A549 (cell line): ENCODE measurements at regions not wholly inside any gene's neighbourhood (a gene's known extent, or its start where the extent isn't known, plus 50 kb on each side); places are given as distances from the start of the nearest gene placed in this dataset.

Experiments
- ATAC-seq, 2 experiments: fragments of 200-7000 bp in 1 of 2; fragments of >200 bp in 1 of 2; cut with Nextera tagmentation in 1 of 2; cut with Tn5 transposase in 1 of 2; 3 replicates each; pipeline versions ENCODE4 v1.8.0 to v1.9.1; 2018 to 2020; ENCODE audit warnings: mild to moderate bottlenecking in 1 of 2, moderate library complexity in 1 of 2
- CTCF ChIA-PET: fragments of 300-600 bp; sonication (Branson Sonifier 250); formaldehyde crosslinking; extraction: SDS; loops from one replicate; lab custom pipeline; 2021; ENCODE audit warnings: antibody characterized with exemption, inconsistent platforms; lab: Yijun Ruan, JAX
- POLR2A ChIA-PET: fragments of 350-600 bp; formaldehyde crosslinking; extraction: SDS; loops from one replicate; lab custom pipeline; 2021; ENCODE audit warnings: antibody characterized with exemption, inconsistent platforms; lab: Yijun Ruan, JAX
- DNase-seq, 2 experiments: peaks; one replicate each; pipeline versions ENCODE4 v3.0.0 to v3.0.0-alpha.2; 2011 to 2016; ENCODE audit warnings: low read depth in 1 of 2, low spot score in 1 of 2
- FAIRE-seq: peaks from 2 replicates; lab custom pipeline; 2011; peaks lifted over from hg19 to GRCh38; lab: Jason Lieb, UNC
- H3K27ac ChIP-seq, 2 experiments: fragments of >200 bp; sonication (Bioruptor Twin); formaldehyde crosslinking; 3 replicates each; pipeline ENCODE4 v1.5.1; 2016 to 2017
- H3K4me1 ChIP-seq: fragments of >200 bp; sonication (Bioruptor Twin); formaldehyde crosslinking; 3 replicates; pipeline ENCODE4 v1.6.1; 2016
- H3K4me2 ChIP-seq: fragments of >200 bp; sonication (Bioruptor Twin); formaldehyde crosslinking; 3 replicates; pipeline ENCODE4 v1.6.1; 2016
- H3K4me3 ChIP-seq: fragments of >200 bp; sonication (Bioruptor Twin); formaldehyde crosslinking; 3 replicates; pipeline ENCODE4 v1.5.1; 2016
- H3K9me3 ChIP-seq: fragments of >200 bp; sonication (Bioruptor Twin); formaldehyde crosslinking; 3 replicates; pipeline ENCODE4 v1.6.1; 2016
- ATOH8 ChIP-seq: fragments of 250-450 bp; sonication (Bioruptor Pico); IDR thresholded peaks from 2 replicates; pipeline ENCODE4 v1.5.0; 2020; ENCODE audit warnings: low read depth, mild to moderate bottlenecking, moderate library complexity
- BHLHE40 ChIP-seq: IDR thresholded peaks from 2 replicates; pipeline ENCODE4 v1.6.1; 2012; ENCODE audit warnings: low read depth, low read length, inconsistent platforms
- CBX2 ChIP-seq: fragments of 200-600 bp; sonication (generic); IDR thresholded peaks from 2 replicates; pipeline ENCODE4 v1.6.1; 2016; ENCODE audit warnings: low read depth, mild to moderate bottlenecking, borderline replicate concordance
- CHD4 ChIP-seq: fragments of 200-600 bp; sonication (generic); IDR thresholded peaks from 2 replicates; pipeline ENCODE4 v1.6.1; 2016; ENCODE audit warnings: antibody characterized with exemption, mild to moderate bottlenecking, borderline replicate concordance
- E2F6 ChIP-seq: IDR thresholded peaks from 2 replicates; pipeline ENCODE4 v1.6.1; 2012; ENCODE audit warnings: low read depth, borderline replicate concordance
- EP300 ChIP-seq, 2 experiments: fragments of >200 bp; sonication (Bioruptor Twin); formaldehyde crosslinking; IDR thresholded peaks; 2 replicates in 1 of 2; 3 replicates in 1 of 2; pipeline ENCODE4 v1.6.1; 2016 to 2017
- ESRRA ChIP-seq: fragments of 150-350 bp; IDR thresholded peaks from 2 replicates; pipeline ENCODE4 v1.6.1; 2014; ENCODE audit warnings: mild to moderate bottlenecking, low read length, borderline replicate concordance
- FOSB ChIP-seq: fragments of 250-450 bp; sonication (Bioruptor Pico); IDR thresholded peaks from 2 replicates; pipeline ENCODE4 v1.5.0; 2020; ENCODE audit warnings: mild to moderate bottlenecking, moderate library complexity
- FOSL2 ChIP-seq, 2 experiments: fragments of 450-650 bp in 1 of 2; fragments of >200 bp in 1 of 2; sonication (Bioruptor Twin) in 1 of 2; formaldehyde crosslinking; IDR thresholded peaks; 2 replicates each; pipeline versions ENCODE4 v1.5.0 to v1.6.1; 2016 to 2020; ENCODE audit warnings: mild to moderate bottlenecking in 1 of 2, moderate library complexity in 1 of 2
- HDAC2 ChIP-seq: fragments of 200-600 bp; sonication (generic); IDR thresholded peaks from 2 replicates; pipeline ENCODE4 v1.6.1; 2016
- HEYL ChIP-seq: fragments of 250-450 bp; sonication (Bioruptor Pico); IDR thresholded peaks from 2 replicates; pipeline ENCODE4 v1.8.0; 2021; ENCODE audit warnings: mild to moderate bottlenecking, moderate library complexity
- HOXB5 ChIP-seq: fragments of 250-450 bp; sonication (Bioruptor Pico); IDR thresholded peaks from 2 replicates; pipeline ENCODE4 v1.5.0; 2020; ENCODE audit warnings: mild to moderate bottlenecking, moderate library complexity
- KDM1A ChIP-seq: fragments of 200-600 bp; sonication (generic); IDR thresholded peaks from 2 replicates; pipeline ENCODE4 v1.6.1; 2016; ENCODE audit warnings: low read depth, mild to moderate bottlenecking
- KDM5A ChIP-seq: fragments of 200-600 bp; sonication (generic); IDR thresholded peaks from 2 replicates; pipeline ENCODE4 v1.6.1; 2016; ENCODE audit warnings: antibody characterized with exemption, mild to moderate bottlenecking
- MAZ ChIP-seq: fragments of 150-350 bp; IDR thresholded peaks from 2 replicates; pipeline ENCODE4 v1.6.1; 2014; ENCODE audit warnings: antibody characterized with exemption, low read depth, low read length, borderline replicate concordance
- NFE2L2 ChIP-seq: fragments of 150-350 bp; conservative IDR thresholded peaks from 2 replicates; pipeline ENCODE4 v1.6.1; 2014; ENCODE audit warnings: low read length
- NPAS2 ChIP-seq: fragments of 250-450 bp; sonication (Bioruptor Pico); IDR thresholded peaks from 2 replicates; pipeline ENCODE4 v1.8.0; 2022; ENCODE audit warnings: mild to moderate bottlenecking, moderate library complexity, borderline replicate concordance
- NR3C1 ChIP-seq: fragments of >200 bp; sonication (Bioruptor Twin); formaldehyde crosslinking; IDR thresholded peaks from 3 replicates; pipeline ENCODE4 v1.6.1; 2017
- RAD21 ChIP-seq, 2 experiments: fragments of >200 bp in 1 of 2; sonication (Bioruptor Twin) in 1 of 2; formaldehyde crosslinking in 1 of 2; IDR thresholded peaks in 1 of 2; conservative IDR thresholded peaks in 1 of 2; 2 replicates in 1 of 2; 3 replicates in 1 of 2; pipeline ENCODE4 v1.6.1; 2012 to 2018; ENCODE audit warnings: inconsistent platforms in 1 of 2
- RFX5 ChIP-seq: fragments of 450-650 bp; IDR thresholded peaks from 2 replicates; pipeline ENCODE4 v1.7.1; 2014; ENCODE audit warnings: antibody characterized with exemption, mild to moderate bottlenecking, moderate library complexity
- RNF2 ChIP-seq: fragments of 200-600 bp; sonication (generic); IDR thresholded peaks from 2 replicates; pipeline ENCODE4 v1.6.1; 2016; ENCODE audit warnings: low read depth, mild to moderate bottlenecking, antibody characterized with exemption, moderate library complexity, borderline replicate concordance
- SMC3 ChIP-seq: fragments of >200 bp; sonication (Bioruptor Twin); formaldehyde crosslinking; IDR thresholded peaks from 3 replicates; pipeline ENCODE4 v1.6.1; 2018; ENCODE audit warnings: inconsistent platforms
- SREBF2 ChIP-seq: fragments of 450-650 bp; IDR thresholded peaks from 2 replicates; pipeline ENCODE4 v1.6.1; 2014; ENCODE audit warnings: mild to moderate bottlenecking, moderate library complexity
- USF2 ChIP-seq: fragments of 450-650 bp; IDR thresholded peaks from 2 replicates; pipeline ENCODE4 v1.6.1; 2014; ENCODE audit warnings: antibody characterized with exemption
- ZC3H11A ChIP-seq: fragments of 450-650 bp; IDR thresholded peaks from 2 replicates; pipeline ENCODE4 v1.6.1; 2014; ENCODE audit warnings: antibody characterized with exemption, mild to moderate bottlenecking
- ZNF302 ChIP-seq: fragments of 250-450 bp; sonication (Bioruptor Pico); IDR thresholded peaks from 2 replicates; pipeline ENCODE4 v1.9.0; 2021; ENCODE audit warnings: inconsistent platforms, mild to moderate bottlenecking, moderate library complexity
- WGBS: methylation state at CpG from one replicate; pipeline ENCODE4 v1.1.6; 2017; ENCODE audit errors: missing lambda C conversion rate; 5-methylcytosine and 5-hydroxymethylcytosine counted together

GRCh38 chr18:8499810-8500675, 109.2 kb upstream of the RAB12 start:
- ChIA-PET CTCF (interaction anchor here (1.4 kb wide), 2 partner anchors 20 to 489 kb away, joined by 3 to 4 read pairs; no protein-coding TSS in a partner anchor), POLR2A (no interaction called here)
- Histone ChIP-seq H3K9me3 (no peaks in the 10 kb centered on the region; the same call in 2 of the 3 replicates), H3K4me1 (no peaks in the 10 kb centered on the region), H3K4me3 (no peak overlapping the region), H3K4me2 (no peak overlapping the region), H3K27ac (no peak overlapping the region)
- 66% methylated on average over 6 of the region's 8 CpGs for WGBS
- FAIRE-seq (no peak), ATAC-seq (no peak), DNase-seq (no peak)
- TF ChIP-seq HOXB5 (CRISPR knock-in tag), result no peak
- no peak for TF ChIP-seq BHLHE40

GRCh38 chr18:8501044-8501443, 108.2 kb upstream of the RAB12 start:
- H3K4me3 ChIP-seq, result no peak overlapping the region
- FAIRE-seq (no peak), ATAC-seq (no peak)
- H3K9me3 ChIP-seq, result no peaks in the 10 kb centered on the region; the same call in 2 of the 3 replicates
- CTCF ChIA-PET, result no interaction called here
- WGBS, result 54% methylated on average over 11 of the region's 12 CpGs
- no peak overlapping the region for H3K4me2 ChIP-seq
- no peaks in the 10 kb centered on the region for H3K4me1 ChIP-seq
- no peak for TF ChIP-seq ZNF302
- TF ChIP-seq NR3C1, result no peak
- TF ChIP-seq EP300 (IDR thresholded peaks at IDR 0.05), result no peak
- no peak for TF ChIP-seq NPAS2 (CRISPR knock-in tag)
- TF ChIP-seq ESRRA, result no peak
- TF ChIP-seq SREBF2, result no peak
- TF ChIP-seq HEYL (CRISPR knock-in tag), result no peak
- TF ChIP-seq NFE2L2, result no peak
- no peak for TF ChIP-seq USF2
- no peak for TF ChIP-seq MAZ
- no peak for TF ChIP-seq RNF2
- TF ChIP-seq KDM5A, result no peak
- no peak for TF ChIP-seq FOSB
- no peak for TF ChIP-seq CHD4
- TF ChIP-seq, all 56 proteins: peak for 0
- no peak for DNase-seq
- POLR2A ChIA-PET, result no interaction called here
- H3K27ac ChIP-seq, result no peak overlapping the region

GRCh38 chr18:8503248-8503647, 106.0 kb upstream of the RAB12 start:
- WGBS, result 84% methylated on average over 1 of the region's 1 CpG
- Histone ChIP-seq H3K4me1 (no peaks in the 10 kb centered on the region), H3K9me3 (no peaks in the 10 kb centered on the region; the same call in 2 of the 3 replicates), H3K27ac (no peak overlapping the region), H3K4me3 (no peak overlapping the region), H3K4me2 (no peak overlapping the region)
- no peak for FAIRE-seq
- CTCF ChIA-PET, result no interaction called here
- no peak for TF ChIP-seq KDM1A
- no peak for TF ChIP-seq ZNF302
- no peak for TF ChIP-seq CBX2
- TF ChIP-seq RAD21 (conservative IDR thresholded peaks at IDR 0.05 in 1 of 2, IDR thresholded peaks at IDR 0.05 in 1 of 2), result no peak
- TF ChIP-seq SMC3, result no peak
- no peak for TF ChIP-seq KDM5A
- TF ChIP-seq HDAC2, result no peak
- TF ChIP-seq E2F6, result no peak
- TF ChIP-seq FOSL2 (IDR thresholded peaks at IDR 0.05), result no peak
- no peak for TF ChIP-seq FOSL2 (CRISPR knock-in tag; IDR thresholded peaks at IDR 0.05)
- no peak for TF ChIP-seq ATOH8
- TF ChIP-seq NR3C1, result no peak
- TF ChIP-seq HOXB5 (CRISPR knock-in tag), result no peak
- no peak for TF ChIP-seq RFX5
- TF ChIP-seq ZC3H11A, result no peak
- POLR2A ChIA-PET, result no interaction called here
- no peak for DNase-seq
- no peak for ATAC-seq
